H9 (cell line): ENCODE measurements at regions not wholly inside any gene's neighbourhood (a gene's known extent, or its start where the extent isn't known, plus 50 kb on each side); places are given as distances from the start of the nearest gene placed in this dataset.

Experiments used
- DNase-seq: peaks from one replicate; pipeline ENCODE4 v3.0.0-alpha.2; 2017
- H2AFZ ChIP-seq: one replicate; pipeline ENCODE4 v1.6.1; 2013; ENCODE audit warnings: mild to moderate bottlenecking, low read length, control low read depth, moderate library complexity
- H2AK5ac ChIP-seq: 2 replicates; pipeline ENCODE4 v1.6.1; 2013; ENCODE audit warnings: low read length, control low read depth, mixed read lengths; ENCODE audit not compliant: insufficient read length
- H2BK120ac ChIP-seq: one replicate; pipeline ENCODE4 v1.6.1; 2013; ENCODE audit warnings: low read depth, mild to moderate bottlenecking, low read length, control low read depth, inconsistent platforms; ENCODE audit not compliant: poor library complexity, severe bottlenecking
- H2BK12ac ChIP-seq: 2 replicates; pipeline ENCODE4 v1.6.1; 2013; ENCODE audit warnings: low read length, control low read depth, mixed read lengths, low read depth; ENCODE audit not compliant: insufficient read length
- H2BK15ac ChIP-seq: 2 replicates; pipeline ENCODE4 v1.6.1; 2013; ENCODE audit warnings: low read depth, low read length, control low read depth
- H2BK20ac ChIP-seq: one replicate; pipeline ENCODE4 v1.6.1; 2013; ENCODE audit warnings: low read depth, mild to moderate bottlenecking, low read length, control low read depth, inconsistent platforms; ENCODE audit not compliant: poor library complexity, severe bottlenecking
- H2BK5ac ChIP-seq: 2 replicates; pipeline ENCODE4 v1.6.1; 2013; ENCODE audit warnings: low read length, control low read depth, mixed read lengths; ENCODE audit not compliant: insufficient read length
- H3K14ac ChIP-seq: 2 replicates; pipeline ENCODE4 v1.6.1; 2013; ENCODE audit warnings: low read length, control low read depth; ENCODE audit not compliant: insufficient read depth
- H3K18ac ChIP-seq: 2 replicates; pipeline ENCODE4 v1.6.1; 2013; ENCODE audit warnings: low read depth, mild to moderate bottlenecking, mixed read lengths, low read length, control low read depth; ENCODE audit not compliant: insufficient read length
- H3K23ac ChIP-seq: 2 replicates; pipeline ENCODE4 v1.6.1; 2013; ENCODE audit warnings: low read length, control low read depth, mixed read lengths, low read depth; ENCODE audit not compliant: insufficient read length
- H3K23me2 ChIP-seq: 2 replicates; pipeline ENCODE4 v1.6.1; 2013; ENCODE audit warnings: low read depth, mild to moderate bottlenecking, mixed read lengths, low read length, control low read depth; ENCODE audit not compliant: insufficient read length, poor library complexity, severe bottlenecking
- H3K27ac ChIP-seq: 2 replicates; pipeline ENCODE4 v1.5.1; 2013; ENCODE audit warnings: low read length, control low read depth, mixed read lengths, low read depth; ENCODE audit not compliant: insufficient read length
- H3K27me3 ChIP-seq: 2 replicates; pipeline ENCODE4 v1.6.1; 2013; ENCODE audit warnings: low read length, control low read depth, inconsistent platforms; ENCODE audit not compliant: insufficient read depth
- H3K4ac ChIP-seq: 2 replicates; pipeline ENCODE4 v1.6.1; 2013; ENCODE audit warnings: low read depth, mild to moderate bottlenecking, control low read depth, inconsistent platforms, low read length, moderate library complexity
- H3K4me1 ChIP-seq: 2 replicates; pipeline ENCODE4 v1.6.1; 2013; ENCODE audit warnings: low read length, control low read depth, inconsistent platforms; ENCODE audit not compliant: insufficient read depth
- H3K4me2 ChIP-seq: 2 replicates; pipeline ENCODE4 v1.6.1; 2013; ENCODE audit warnings: low read length, control low read depth, mixed read lengths; ENCODE audit not compliant: insufficient read length, insufficient read depth
- H3K56ac ChIP-seq: 2 replicates; pipeline ENCODE4 v1.6.1; 2013; ENCODE audit warnings: low read depth, mild to moderate bottlenecking, mixed read lengths, low read length, control low read depth; ENCODE audit not compliant: insufficient read length
- H3K79me1 ChIP-seq: 2 replicates; pipeline ENCODE4 v1.6.1; 2013; ENCODE audit warnings: low read depth, mild to moderate bottlenecking, moderate library complexity, low read length, control low read depth, inconsistent platforms; ENCODE audit not compliant: insufficient read depth, poor library complexity, severe bottlenecking
- H3K79me2 ChIP-seq: 2 replicates; pipeline ENCODE4 v1.6.1; 2013; ENCODE audit warnings: low read length, control low read depth, inconsistent platforms; ENCODE audit not compliant: insufficient read depth
- H3K9ac ChIP-seq: 2 replicates; pipeline ENCODE4 v1.6.1; 2013; ENCODE audit warnings: low read length, control low read depth, mixed read lengths; ENCODE audit not compliant: insufficient read length; ENCODE audit errors: extremely low read depth
- H3K9me3 ChIP-seq: one replicate; pipeline ENCODE4 v1.6.1; 2013; ENCODE audit warnings: low read depth, low read length, inconsistent platforms; ENCODE audit not compliant: control insufficient read depth
- H3T11ph ChIP-seq: one replicate; pipeline ENCODE4 v1.6.1; 2013; ENCODE audit warnings: mild to moderate bottlenecking, low read length, control low read depth, inconsistent platforms
- H4K20me1 ChIP-seq: one replicate; pipeline ENCODE4 v1.6.1; 2013; ENCODE audit not compliant: control insufficient read depth, insufficient read length, insufficient read depth
- H4K5ac ChIP-seq: 2 replicates; pipeline ENCODE4 v1.6.1; 2013; ENCODE audit warnings: low read depth, mild to moderate bottlenecking, mixed read lengths, low read length, control low read depth; ENCODE audit not compliant: insufficient read length
- H4K8ac ChIP-seq: replicated peaks from 2 replicates; pipeline ENCODE4 v1.6.1; 2013; ENCODE audit warnings: low read length, control low read depth, mixed read lengths, low read depth; ENCODE audit not compliant: insufficient read length
- H4K91ac ChIP-seq: 2 replicates; pipeline ENCODE4 v1.6.1; 2013; ENCODE audit warnings: low read depth, mild to moderate bottlenecking, moderate library complexity, mixed read lengths, low read length, control low read depth; ENCODE audit not compliant: insufficient read length
- H3K27ac Mint-ChIP-seq, 3 experiments: 2 replicates in 2 of 3; 3 replicates in 1 of 3; pipeline ENCODE4 v1.8.0; 2020 to 2021; ENCODE audit warnings: mixed read lengths in 3 of 3, mild to moderate bottlenecking in 1 of 3, moderate library complexity in 1 of 3
- H3K27me3 Mint-ChIP-seq: 2 replicates; pipeline ENCODE4 v1.8.0; 2021; ENCODE audit warnings: low read depth, mild to moderate bottlenecking, moderate library complexity, mixed read lengths
- H3K36me3 Mint-ChIP-seq, 3 experiments: 2 replicates in 2 of 3; 3 replicates in 1 of 3; pipeline ENCODE4 v1.8.0; 2020 to 2021; ENCODE audit warnings: low read depth in 3 of 3, mixed read lengths in 3 of 3; ENCODE audit not compliant: insufficient read depth in 1 of 3
- H3K4me1 Mint-ChIP-seq, 2 experiments: 2 replicates each; pipeline ENCODE4 v1.8.0; 2020; ENCODE audit warnings: mixed read lengths in 2 of 2
- H3K4me3 Mint-ChIP-seq, 2 experiments: 2 replicates in 1 of 2; 3 replicates in 1 of 2; pipeline ENCODE4 v1.8.0; 2020 to 2021; ENCODE audit warnings: mild to moderate bottlenecking in 2 of 2, mixed read lengths in 2 of 2, moderate library complexity in 1 of 2
- H3K9me3 Mint-ChIP-seq, 2 experiments: 2 replicates in 1 of 2; 3 replicates in 1 of 2; pipeline ENCODE4 v1.8.0; 2020; ENCODE audit warnings: mild to moderate bottlenecking in 2 of 2, mixed read lengths in 2 of 2, moderate library complexity in 1 of 2
- CTCF ChIP-seq: fragments of 200-600 bp; sonication (generic); conservative IDR thresholded peaks from 3 replicates; pipeline ENCODE4 v1.8.0; 2021; ENCODE audit warnings: antibody characterized with exemption, mild to moderate bottlenecking
- WGBS: extraction: QIAGEN DNeasy Blood & Tissue Kit; methylation state at CpG from one replicate; pipeline ENCODE4 v1.1.7; 2013; ENCODE audit warnings: missing lambda C conversion rate, low lambda C conversion rate, mixed read lengths; ENCODE audit not compliant: insufficient read length; ENCODE audit errors: extremely low coverage; 5-methylcytosine and 5-hydroxymethylcytosine counted together

- Mint-ChIP-seq H3K4me3 (no peak overlapping the region), H3K4me1 (peaks cover 7% of the 10 kb centered on the region in 2 experiments), H3K36me3 (no peaks in the 10 kb centered on the region), H3K27me3 (no peaks in the 10 kb centered on the region), H3K9me3 (no peaks in the 10 kb centered on the region), H3K27ac (no peak overlapping the region)
- H2BK12ac ChIP-seq: no peak overlapping the region
- no peak overlapping the region for H3K56ac ChIP-seq
- H3K4me2 ChIP-seq: no peak overlapping the region
- no peaks in the 10 kb centered on the region for H3K9me3 ChIP-seq
- H3K4ac ChIP-seq: no peak overlapping the region
- no CpG with 5 or more reads among the region's 7 CpGs for WGBS
- DNase-seq: no peak
- no peaks in the 10 kb centered on the region for H3K23me2 ChIP-seq
- H4K5ac ChIP-seq: no peak overlapping the region
- no peak for TF ChIP-seq CTCF
- no peaks in the 10 kb centered on the region; the same call in 1 of the 2 replicates for H3K4me1 ChIP-seq
- no peak overlapping the region for H3K23ac ChIP-seq
- H3K27ac ChIP-seq: no peak overlapping the region
- H2BK120ac ChIP-seq: no peak overlapping the region
- H3K18ac ChIP-seq: no peak overlapping the region
- H3K9ac ChIP-seq: no peak overlapping the region
- H4K91ac ChIP-seq: no peak overlapping the region
- no peak overlapping the region for H4K8ac ChIP-seq
- H3K27me3 ChIP-seq: no peaks in the 10 kb centered on the region
- no peak overlapping the region for H2AK5ac ChIP-seq
- no peak overlapping the region for H3T11ph ChIP-seq
- no peak overlapping the region for H2BK20ac ChIP-seq
- H3K79me1 ChIP-seq: no peaks in the 10 kb centered on the region
- no peak overlapping the region for H2BK15ac ChIP-seq
- no peaks in the 10 kb centered on the region for H4K20me1 ChIP-seq
- H2AFZ ChIP-seq: no peak overlapping the region
- no peak overlapping the region for H3K14ac ChIP-seq
- no peaks in the 10 kb centered on the region for H3K79me2 ChIP-seq
- no peak overlapping the region for H2BK5ac ChIP-seq
Observed at GRCh38 chr1:193537266-193538002, 351.0 kb upstream of the B3GALT2 start.
